ENCODE measurements at regions not wholly inside any gene's neighbourhood (a gene's known extent, or its start where the extent isn't known, plus 50 kb on each side); places are given as distances from the start of the nearest gene placed in this dataset.
"Not testable (repeated sequence)": the region's sequence is repeated elsewhere in the genome, so short reads cannot be mapped to it uniquely, and the experiment has no call there.

- no peak overlapping the region for H3K27ac ChIP-seq (ENCODE audit: low read depth, low read length)
- H3K4me1 ChIP-seq (ENCODE audit: control insufficient read depth, insufficient read depth, low read length), result no peaks in the 10 kb centered on the region
- no peak overlapping the region for H3K9ac ChIP-seq (ENCODE audit: low read depth, low read length)
- H3K36me3 ChIP-seq (ENCODE audit: control insufficient read depth, insufficient read depth, low read length), result no peaks in the 10 kb centered on the region
- no peaks in the 10 kb centered on the region for H3K27me3 ChIP-seq (ENCODE audit: control insufficient read depth, insufficient read depth, low read length)
- no peak overlapping the region for H3K4me3 ChIP-seq (ENCODE audit: low read depth, low read length)
- H3K9me3 ChIP-seq (ENCODE audit: control insufficient read depth, insufficient read depth, low read length), result no peaks in the 10 kb centered on the region
Measured at GRCh38 chr2:67777836-67778429, 284.9 kb downstream of the C1D start.

- H3K27ac ChIP-seq (ENCODE audit: low read depth, low read length); H3K27me3 ChIP-seq (ENCODE audit: control insufficient read depth, insufficient read depth, low read length); H3K9ac ChIP-seq (ENCODE audit: low read depth, low read length); H3K36me3 ChIP-seq (ENCODE audit: control insufficient read depth, insufficient read depth, low read length); H3K4me3 ChIP-seq (ENCODE audit: low read depth, low read length); H3K4me1 ChIP-seq (ENCODE audit: control insufficient read depth, insufficient read depth, low read length); H3K9me3 ChIP-seq (ENCODE audit: control insufficient read depth, insufficient read depth, low read length): not testable (repeated sequence)
Measured at GRCh38 chr2:67780841-67781240, 282.0 kb downstream of the C1D start.

DNA sequence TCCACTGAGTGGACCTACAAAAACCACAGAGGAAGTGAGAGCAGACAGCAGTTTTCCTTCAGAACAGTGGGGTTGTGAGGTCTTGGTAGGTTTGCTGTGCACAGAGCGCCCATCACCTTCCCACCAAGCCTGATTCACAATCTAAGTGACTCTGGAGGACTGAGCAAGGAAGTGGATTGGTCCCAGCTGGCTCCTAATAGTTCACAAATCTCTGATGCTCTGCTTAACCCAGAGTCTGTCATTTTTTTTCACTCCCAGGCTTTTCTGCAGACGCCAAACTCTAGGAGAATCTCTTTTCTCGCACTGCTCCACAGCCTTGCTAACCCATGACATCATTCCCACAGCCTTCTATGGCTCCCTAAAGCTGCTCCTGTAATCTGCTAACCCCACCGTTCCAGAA is 280.4 kb downstream of the C1D start:
- Histone ChIP-seq H3K27me3 (ENCODE audit: control insufficient read depth, insufficient read depth, low read length) (no peaks in the 10 kb centered on the region), H3K9ac (ENCODE audit: low read depth, low read length) (no peak overlapping the region), H3K4me1 (ENCODE audit: control insufficient read depth, insufficient read depth, low read length) (no peaks in the 10 kb centered on the region), H3K27ac (ENCODE audit: low read depth, low read length) (no peak overlapping the region), H3K36me3 (ENCODE audit: control insufficient read depth, insufficient read depth, low read length) (no peaks in the 10 kb centered on the region), H3K9me3 (ENCODE audit: control insufficient read depth, insufficient read depth, low read length) (no peaks in the 10 kb centered on the region), H3K4me3 (ENCODE audit: low read depth, low read length) (no peak overlapping the region)

DNA sequence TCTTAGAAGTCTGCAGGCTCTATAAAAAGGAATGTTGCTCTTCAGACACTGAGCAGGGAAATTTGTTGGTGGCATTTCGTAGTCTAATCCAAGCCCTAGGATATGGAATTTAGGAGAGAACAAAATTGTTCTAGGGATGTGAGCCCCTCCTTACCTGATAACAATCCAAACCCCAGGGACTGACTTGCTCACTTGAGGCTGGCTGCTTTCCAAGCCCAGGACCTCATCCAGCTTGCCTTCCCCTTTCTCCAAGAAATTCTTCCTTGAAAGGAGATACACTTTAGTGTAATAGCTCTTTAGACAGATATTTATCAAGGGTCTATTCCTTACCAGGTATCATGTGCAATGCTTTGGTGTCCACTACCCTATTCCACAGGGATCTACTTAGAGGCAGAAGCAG is 279.8 kb downstream of the C1D start:
- no peaks in the 10 kb centered on the region for H3K27me3 ChIP-seq (ENCODE audit: control insufficient read depth, insufficient read depth, low read length)

GRCh38 chr2:67790622-67791021 is 272.2 kb downstream of the C1D start:
- H3K9me3 ChIP-seq (ENCODE audit: control insufficient read depth, insufficient read depth, low read length), result no peaks in the 10 kb centered on the region
- H3K27me3 ChIP-seq (ENCODE audit: control insufficient read depth, insufficient read depth, low read length), result no peaks in the 10 kb centered on the region
- H3K9ac ChIP-seq (ENCODE audit: low read depth, low read length), result no peak overlapping the region
- no peaks in the 10 kb centered on the region for H3K36me3 ChIP-seq (ENCODE audit: control insufficient read depth, insufficient read depth, low read length)
- no peaks in the 10 kb centered on the region for H3K4me1 ChIP-seq (ENCODE audit: control insufficient read depth, insufficient read depth, low read length)
- H3K4me3 ChIP-seq (ENCODE audit: low read depth, low read length), result no peak overlapping the region
- H3K27ac ChIP-seq (ENCODE audit: low read depth, low read length), result no peak overlapping the region

More for the DNA sequence above, 279.8 kb downstream of the C1D start:
- no peaks in the 10 kb centered on the region for H3K36me3 ChIP-seq (ENCODE audit: control insufficient read depth, insufficient read depth, low read length)
- no peak overlapping the region for H3K27ac ChIP-seq (ENCODE audit: low read depth, low read length)
- no peak overlapping the region for H3K4me3 ChIP-seq (ENCODE audit: low read depth, low read length)
- no peak overlapping the region for H3K9ac ChIP-seq (ENCODE audit: low read depth, low read length)
- H3K9me3 ChIP-seq (ENCODE audit: control insufficient read depth, insufficient read depth, low read length), result no peaks in the 10 kb centered on the region
- no peaks in the 10 kb centered on the region for H3K4me1 ChIP-seq (ENCODE audit: control insufficient read depth, insufficient read depth, low read length)

- H3K9me3 ChIP-seq (ENCODE audit: control insufficient read depth, insufficient read depth, low read length), result no peaks in the 10 kb centered on the region
- no peak overlapping the region for H3K27ac ChIP-seq (ENCODE audit: low read depth, low read length)
- H3K9ac ChIP-seq (ENCODE audit: low read depth, low read length), result no peak overlapping the region
- H3K27me3 ChIP-seq (ENCODE audit: control insufficient read depth, insufficient read depth, low read length), result no peaks in the 10 kb centered on the region
- H3K4me1 ChIP-seq (ENCODE audit: control insufficient read depth, insufficient read depth, low read length), result no peaks in the 10 kb centered on the region
- no peak overlapping the region for H3K4me3 ChIP-seq (ENCODE audit: low read depth, low read length)
- H3K36me3 ChIP-seq (ENCODE audit: control insufficient read depth, insufficient read depth, low read length), result no peaks in the 10 kb centered on the region
Measured at GRCh38 chr2:67792191-67792590, 270.6 kb downstream of the C1D start.

GRCh38 chr2:67792681-67793091 is 270.1 kb downstream of the C1D start:
- H3K9me3 ChIP-seq (ENCODE audit: control insufficient read depth, insufficient read depth, low read length), result no peaks in the 10 kb centered on the region
- H3K4me1 ChIP-seq (ENCODE audit: control insufficient read depth, insufficient read depth, low read length), result no peaks in the 10 kb centered on the region
- no peak overlapping the region for H3K9ac ChIP-seq (ENCODE audit: low read depth, low read length)
- H3K27me3 ChIP-seq (ENCODE audit: control insufficient read depth, insufficient read depth, low read length), result no peaks in the 10 kb centered on the region
- no peak overlapping the region for H3K4me3 ChIP-seq (ENCODE audit: low read depth, low read length)
- H3K36me3 ChIP-seq (ENCODE audit: control insufficient read depth, insufficient read depth, low read length), result no peaks in the 10 kb centered on the region
- no peak overlapping the region for H3K27ac ChIP-seq (ENCODE audit: low read depth, low read length)

DNA sequence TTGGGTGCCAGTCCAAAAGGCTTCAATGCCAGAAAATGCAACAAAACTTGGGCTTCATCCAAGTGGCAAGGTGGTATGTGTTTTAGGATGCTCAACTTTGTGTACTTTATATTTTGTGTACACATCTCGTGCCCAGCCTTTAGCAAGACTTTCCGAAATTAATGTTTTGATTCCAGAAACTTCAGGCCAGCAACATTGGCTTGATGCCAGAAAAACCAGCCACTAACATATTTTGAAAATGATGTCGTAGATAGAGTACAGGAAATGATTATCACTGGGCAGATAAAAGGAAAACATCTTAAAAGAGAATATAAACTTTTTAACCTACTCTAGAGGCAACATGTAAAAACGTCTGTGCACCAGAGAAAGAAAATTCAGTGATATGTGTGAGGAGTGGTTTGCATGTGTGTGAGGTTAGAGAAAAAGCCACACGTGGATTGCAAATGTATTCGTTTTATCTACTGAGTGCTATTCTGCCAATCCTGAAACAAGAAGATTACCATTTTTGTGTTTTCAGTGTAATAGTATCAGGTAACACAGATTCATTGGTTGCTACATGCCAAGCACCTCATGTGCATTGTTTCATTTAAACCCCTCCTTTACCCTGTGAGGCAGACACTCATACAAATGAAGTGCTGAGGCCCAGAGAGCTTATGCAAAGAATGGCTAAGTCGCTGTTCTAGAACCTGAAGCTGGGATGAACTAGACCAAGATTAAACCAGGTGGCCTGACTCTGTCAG is 264.8 kb downstream of the C1D start:
- H3K36me3 ChIP-seq (ENCODE audit: control insufficient read depth, insufficient read depth, low read length), result no peaks in the 10 kb centered on the region
- no peak overlapping the region for H3K9ac ChIP-seq (ENCODE audit: low read depth, low read length)
- no peak overlapping the region for H3K4me3 ChIP-seq (ENCODE audit: low read depth, low read length)
- no peaks in the 10 kb centered on the region for H3K4me1 ChIP-seq (ENCODE audit: control insufficient read depth, insufficient read depth, low read length)
- no peak overlapping the region for H3K27ac ChIP-seq (ENCODE audit: low read depth, low read length)
- no peaks in the 10 kb centered on the region for H3K9me3 ChIP-seq (ENCODE audit: control insufficient read depth, insufficient read depth, low read length)
- H3K27me3 ChIP-seq (ENCODE audit: control insufficient read depth, insufficient read depth, low read length), result no peaks in the 10 kb centered on the region

DNA sequence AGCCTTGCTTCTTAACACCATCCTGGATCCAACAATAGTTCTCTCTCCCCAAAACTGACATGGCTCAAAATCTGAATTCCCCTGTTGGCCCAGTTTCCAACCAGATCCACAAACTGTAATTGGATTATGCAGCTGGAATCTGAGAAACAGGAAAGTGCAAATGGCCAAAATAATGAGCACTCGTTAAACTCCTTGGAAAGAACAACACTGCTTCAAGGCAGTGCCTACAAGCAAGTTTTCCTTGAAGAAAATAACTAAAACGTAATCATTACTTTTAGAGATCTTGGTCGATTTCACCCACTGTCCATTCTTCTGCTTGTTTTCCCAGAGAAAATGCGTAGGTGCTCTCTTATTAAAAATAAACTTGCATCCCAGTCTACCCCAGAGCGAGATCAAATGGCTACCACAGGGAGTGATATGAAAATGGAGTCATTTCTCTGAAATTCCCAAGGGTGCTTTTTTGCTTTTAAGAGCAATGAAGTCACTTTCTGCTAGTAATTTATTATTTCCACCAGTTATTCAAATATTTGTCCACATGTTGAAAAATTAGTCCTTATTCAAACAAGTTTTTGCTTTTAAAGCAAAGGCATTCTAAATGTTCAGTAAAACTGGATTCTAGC is 264.2 kb downstream of the C1D start:
- no peak overlapping the region for H3K9ac ChIP-seq (ENCODE audit: low read depth, low read length)
- H3K4me3 ChIP-seq (ENCODE audit: low read depth, low read length), result no peak overlapping the region
- H3K27me3 ChIP-seq (ENCODE audit: control insufficient read depth, insufficient read depth, low read length), result no peaks in the 10 kb centered on the region
- H3K4me1 ChIP-seq (ENCODE audit: control insufficient read depth, insufficient read depth, low read length), result no peaks in the 10 kb centered on the region
- no peaks in the 10 kb centered on the region for H3K36me3 ChIP-seq (ENCODE audit: control insufficient read depth, insufficient read depth, low read length)
- H3K9me3 ChIP-seq (ENCODE audit: control insufficient read depth, insufficient read depth, low read length), result no peaks in the 10 kb centered on the region
- H3K27ac ChIP-seq (ENCODE audit: low read depth, low read length), result no peak overlapping the region

- H3K4me1 ChIP-seq (ENCODE audit: control insufficient read depth, insufficient read depth, low read length), result no peaks in the 10 kb centered on the region
- H3K36me3 ChIP-seq (ENCODE audit: control insufficient read depth, insufficient read depth, low read length), result no peaks in the 10 kb centered on the region
- no peaks in the 10 kb centered on the region for H3K27me3 ChIP-seq (ENCODE audit: control insufficient read depth, insufficient read depth, low read length)
- no peak overlapping the region for H3K9ac ChIP-seq (ENCODE audit: low read depth, low read length)
- H3K27ac ChIP-seq (ENCODE audit: low read depth, low read length), result no peak overlapping the region
- no peak overlapping the region for H3K4me3 ChIP-seq (ENCODE audit: low read depth, low read length)
- no peaks in the 10 kb centered on the region for H3K9me3 ChIP-seq (ENCODE audit: control insufficient read depth, insufficient read depth, low read length)
Measured at GRCh38 chr2:67799886-67800285, 262.9 kb downstream of the C1D start.

DNA sequence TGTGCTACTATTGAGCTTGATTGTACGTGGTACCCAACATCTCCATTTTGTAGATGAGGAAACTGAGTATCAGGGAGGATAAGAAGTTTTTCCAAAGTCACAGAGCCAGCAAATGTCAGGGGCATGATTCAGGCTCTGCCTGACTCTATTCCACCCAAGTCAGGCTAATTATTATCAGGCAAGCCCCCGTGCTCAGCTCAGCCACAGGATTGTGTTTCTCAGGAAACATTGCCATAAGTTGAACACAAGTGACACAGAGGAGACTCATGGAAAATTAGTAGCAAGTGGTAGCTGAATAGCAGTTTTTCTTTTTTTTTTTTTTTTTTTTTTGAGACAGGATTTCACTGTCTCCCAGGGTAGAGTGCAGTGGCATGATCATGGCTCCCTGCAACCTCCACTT is 260.5 kb downstream of the C1D start:
- Histone ChIP-seq H3K27me3 (ENCODE audit: control insufficient read depth, insufficient read depth, low read length) (no peaks in the 10 kb centered on the region), H3K4me1 (ENCODE audit: control insufficient read depth, insufficient read depth, low read length) (no peaks in the 10 kb centered on the region), H3K27ac (ENCODE audit: low read depth, low read length) (no peak overlapping the region), H3K36me3 (ENCODE audit: control insufficient read depth, insufficient read depth, low read length) (no peaks in the 10 kb centered on the region), H3K9me3 (ENCODE audit: control insufficient read depth, insufficient read depth, low read length) (no peaks in the 10 kb centered on the region), H3K9ac (ENCODE audit: low read depth, low read length) (no peak overlapping the region), H3K4me3 (ENCODE audit: low read depth, low read length) (no peak overlapping the region)
